ENCODE measurements at regions not wholly inside any gene's neighbourhood (a gene's known extent, or its start where the extent isn't known, plus 50 kb on each side); places are given as distances from the start of the nearest gene placed in this dataset.
A peak's percentile ranks its signal among the peaks of the same experiment; 100 is the strongest.

- no peak overlapping the region for H3K27ac Mint-ChIP-seq
- H3K36me3 ChIP-seq (ENCODE audit: insufficient read depth, low read length) = no peaks in the 10 kb centered on the region
- H3K4me1 Mint-ChIP-seq = peaks cover 5 to 11% (median 8%) of the 10 kb centered on the region in 4 donors
- H3K4me3 ChIP-seq (ENCODE audit: low read length in 2 of 2) = no peak overlapping the region
- H3K9me3 ChIP-seq (ENCODE audit: control insufficient read depth in 1 of 2, low read length in 2 of 2) = no peaks in the 10 kb centered on the region
- no peaks in the 10 kb centered on the region for H3K4me1 ChIP-seq (ENCODE audit: insufficient read depth, low read length)
- H3K36me3 Mint-ChIP-seq = no peaks in the 10 kb centered on the region
- no peak overlapping the region for H3K4me3 Mint-ChIP-seq
- peaks cover 0 to 11% (median 2%) of the 10 kb centered on the region in 8 donors for H3K9me3 Mint-ChIP-seq
- peak in 3 of 5 donors; percentile 1 to 8 (median 2) for DNase-seq
- ChIA-PET CTCF (ENCODE audit: partially characterized antibody) (no interaction called here), POLR2A (ENCODE audit: partially characterized antibody) (no interaction called here)
- H3K27me3 Mint-ChIP-seq = no peaks in the 10 kb centered on the region
- intact Hi-C loops (cut with micrococcal nuclease) = no loop called here
- H3K27me3 ChIP-seq (ENCODE audit: insufficient read depth, low read length) = no peaks in the 10 kb centered on the region
- H3K27ac ChIP-seq (ENCODE audit: low read depth, low read length) = no peak overlapping the region
Measured at GRCh38 chr2:160803881-160804280, 310.3 kb upstream of the RBMS1 start.

DNA sequence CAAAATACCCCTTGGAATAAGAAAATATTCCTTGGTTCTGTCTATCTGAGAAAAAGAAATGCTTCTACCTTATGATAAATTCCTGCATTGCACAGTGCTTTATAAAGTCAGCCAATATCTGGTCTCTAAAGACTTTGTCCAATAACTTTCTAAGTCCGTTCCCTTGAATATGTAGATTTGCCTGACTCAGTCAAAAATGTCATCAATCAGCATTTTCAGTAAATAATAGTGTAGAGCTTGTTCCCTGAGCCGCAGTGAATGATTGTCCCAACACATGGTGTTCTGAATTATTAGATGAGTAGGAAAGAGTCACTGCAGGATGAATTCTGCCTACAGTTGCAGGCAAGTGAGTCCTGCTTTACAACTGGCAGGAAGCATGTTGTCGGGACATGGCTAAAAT is 316.8 kb upstream of the RBMS1 start:
- H3K36me3 Mint-ChIP-seq = no peaks in the 10 kb centered on the region
- peaks cover 0 to 10% (median under 1%) of the 10 kb centered on the region in 8 donors for H3K9me3 Mint-ChIP-seq
- intact Hi-C loops (cut with micrococcal nuclease) = no loop called here

DNA sequence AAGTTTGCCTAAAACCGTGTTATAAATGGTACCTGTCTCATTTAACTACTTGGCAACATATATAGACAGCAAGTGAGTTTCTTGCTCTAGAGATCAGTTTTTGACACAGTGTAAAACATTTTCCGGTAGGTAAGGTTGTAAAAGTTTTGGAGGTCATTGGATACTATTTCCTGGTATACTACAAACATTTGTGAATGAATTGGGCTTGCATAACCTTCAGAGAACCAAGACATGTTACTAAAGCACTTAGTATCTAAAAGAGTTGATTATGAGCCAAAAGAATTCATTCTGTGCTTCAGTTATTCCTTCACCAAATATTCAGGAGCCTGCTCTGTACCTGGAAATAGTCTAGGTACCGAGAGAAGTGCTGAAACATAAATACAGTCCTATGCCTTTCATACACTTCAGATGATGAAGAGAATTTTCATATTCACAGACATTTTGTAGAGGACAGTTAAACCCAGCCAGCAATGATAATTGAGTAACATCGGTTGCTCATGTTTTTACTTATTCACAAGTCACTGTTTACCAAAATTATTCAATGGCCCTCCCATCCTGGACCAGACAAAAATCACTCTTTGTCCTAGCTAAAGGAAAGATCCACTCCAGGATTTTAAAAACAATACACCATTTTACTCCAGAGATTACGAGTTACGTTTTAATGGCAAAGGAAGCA is 319.4 kb upstream of the RBMS1 start:
- Mint-ChIP-seq H3K27me3 (peaks cover 0 to 3% of the 10 kb centered on the region in 2 donors), H3K9me3 (no peaks in the 10 kb centered on the region), H3K4me1 (peaks cover 0 to 5% (median 1%) of the 10 kb centered on the region in 4 donors), H3K4me3 (no peak overlapping the region), H3K36me3 (no peaks in the 10 kb centered on the region), H3K27ac (no peak overlapping the region)
- H3K9me3 ChIP-seq (ENCODE audit: control insufficient read depth in 1 of 2, low read length in 2 of 2) = no peaks in the 10 kb centered on the region
- no peak overlapping the region for H3K4me3 ChIP-seq (ENCODE audit: low read length in 2 of 2)
- no peaks in the 10 kb centered on the region for H3K4me1 ChIP-seq (ENCODE audit: insufficient read depth, low read length)
- ChIA-PET POLR2A (ENCODE audit: partially characterized antibody) (no interaction called here), CTCF (ENCODE audit: partially characterized antibody) (no interaction called here)
- no peak for DNase-seq
- H3K27ac ChIP-seq (ENCODE audit: low read depth, low read length) = no peak overlapping the region
- H3K27me3 ChIP-seq (ENCODE audit: insufficient read depth, low read length) = no peaks in the 10 kb centered on the region
- H3K36me3 ChIP-seq (ENCODE audit: insufficient read depth, low read length) = no peaks in the 10 kb centered on the region
- intact Hi-C loops (cut with micrococcal nuclease) = no loop called here

More for the DNA sequence above, 316.8 kb upstream of the RBMS1 start:
- POLR2A ChIA-PET (ENCODE audit: partially characterized antibody) = no interaction called here
- CTCF ChIA-PET (ENCODE audit: partially characterized antibody) = no interaction called here
- DNase-seq = no peak
- Histone ChIP-seq H3K27me3 (ENCODE audit: insufficient read depth, low read length) (no peaks in the 10 kb centered on the region), H3K4me3 (ENCODE audit: low read length in 2 of 2) (no peak overlapping the region), H3K4me1 (ENCODE audit: insufficient read depth, low read length) (no peaks in the 10 kb centered on the region), H3K36me3 (ENCODE audit: insufficient read depth, low read length) (no peaks in the 10 kb centered on the region), H3K9me3 (ENCODE audit: control insufficient read depth in 1 of 2, low read length in 2 of 2) (no peaks in the 10 kb centered on the region), H3K27ac (ENCODE audit: low read depth, low read length) (no peak overlapping the region)
- Mint-ChIP-seq H3K4me3 (no peak overlapping the region), H3K27ac (no peak overlapping the region), H3K27me3 (peaks cover 0 to 3% of the 10 kb centered on the region in 2 donors), H3K4me1 (peaks cover 0 to 5% (median 1%) of the 10 kb centered on the region in 4 donors)

- CTCF ChIA-PET (ENCODE audit: partially characterized antibody) = no interaction called here
- no peak overlapping the region for H3K4me3 Mint-ChIP-seq
Measured at GRCh38 chr2:160813506-160813858, 319.9 kb upstream of the RBMS1 start.

GRCh38 chr2:160816916-160817499 is 323.4 kb upstream of the RBMS1 start:
- Histone ChIP-seq H3K4me1 (ENCODE audit: insufficient read depth, low read length) (no peaks in the 10 kb centered on the region), H3K27ac (ENCODE audit: low read depth, low read length) (no peak overlapping the region), H3K4me3 (ENCODE audit: low read length in 2 of 2) (no peak overlapping the region), H3K27me3 (ENCODE audit: insufficient read depth, low read length) (no peaks in the 10 kb centered on the region), H3K9me3 (ENCODE audit: control insufficient read depth in 1 of 2, low read length in 2 of 2) (no peaks in the 10 kb centered on the region), H3K36me3 (ENCODE audit: insufficient read depth, low read length) (no peaks in the 10 kb centered on the region)
- H3K27ac Mint-ChIP-seq = no peak overlapping the region
- no peak for DNase-seq
- H3K4me3 Mint-ChIP-seq = no peak overlapping the region
- intact Hi-C loops (cut with micrococcal nuclease) = no loop called here
- peaks cover 0 to 10% (median under 1%) of the 10 kb centered on the region in 8 donors for H3K9me3 Mint-ChIP-seq
- H3K36me3 Mint-ChIP-seq = no peaks in the 10 kb centered on the region
- no peaks in the 10 kb centered on the region for H3K4me1 Mint-ChIP-seq
- H3K27me3 Mint-ChIP-seq = peaks cover 0 to 3% of the 10 kb centered on the region in 2 donors
- CTCF ChIA-PET (ENCODE audit: partially characterized antibody) = no interaction called here
- POLR2A ChIA-PET (ENCODE audit: partially characterized antibody) = no interaction called here

More at GRCh38 chr2:160813506-160813858, 319.9 kb upstream of the RBMS1 start:
- Histone ChIP-seq H3K27ac (ENCODE audit: low read depth, low read length) (no peak overlapping the region), H3K36me3 (ENCODE audit: insufficient read depth, low read length) (no peaks in the 10 kb centered on the region), H3K9me3 (ENCODE audit: control insufficient read depth in 1 of 2, low read length in 2 of 2) (no peaks in the 10 kb centered on the region), H3K4me1 (ENCODE audit: insufficient read depth, low read length) (no peaks in the 10 kb centered on the region), H3K27me3 (ENCODE audit: insufficient read depth, low read length) (no peaks in the 10 kb centered on the region), H3K4me3 (ENCODE audit: low read length in 2 of 2) (no peak overlapping the region)
- peaks cover 0 to under 1% (median 0%) of the 10 kb centered on the region in 8 donors for H3K9me3 Mint-ChIP-seq
- no peaks in the 10 kb centered on the region for H3K36me3 Mint-ChIP-seq
- no peak for DNase-seq
- H3K27me3 Mint-ChIP-seq = peaks cover 0 to 3% of the 10 kb centered on the region in 2 donors
- peaks cover 0 to 5% (median 1%) of the 10 kb centered on the region in 4 donors for H3K4me1 Mint-ChIP-seq
- no peak overlapping the region for H3K27ac Mint-ChIP-seq
- intact Hi-C loops (cut with micrococcal nuclease) = no loop called here
- POLR2A ChIA-PET (ENCODE audit: partially characterized antibody) = no interaction called here

DNA sequence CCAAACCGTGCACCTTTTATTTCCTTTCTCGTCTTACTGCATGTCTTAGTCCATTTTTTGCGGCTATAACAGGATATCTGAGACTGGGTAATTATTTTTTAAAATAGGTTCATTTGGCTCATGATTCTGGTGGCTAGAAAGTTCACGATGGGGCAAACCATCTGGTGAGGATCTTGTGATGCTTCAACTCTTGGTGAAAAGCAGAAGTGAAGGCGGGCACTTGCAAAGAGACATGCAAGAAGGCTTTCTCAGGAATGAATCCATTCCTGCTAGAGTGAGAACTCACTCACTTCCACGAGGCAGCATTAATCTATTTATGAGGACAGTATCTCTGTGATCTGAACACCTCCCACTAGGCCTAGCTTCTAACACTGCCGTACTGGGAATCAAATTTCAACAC is 327.1 kb upstream of the RBMS1 start:
- Mint-ChIP-seq H3K9me3 (peaks cover 7 to 37% (median 27%) of the 10 kb centered on the region in 8 donors), H3K4me3 (no peak overlapping the region), H3K4me1 (no peaks in the 10 kb centered on the region), H3K36me3 (peaks cover 0 to 7% of the 10 kb centered on the region in 2 donors), H3K27me3 (peaks cover 0 to 2% of the 10 kb centered on the region in 2 donors), H3K27ac (no peak overlapping the region)
- CTCF ChIA-PET (ENCODE audit: partially characterized antibody) = no interaction called here
- POLR2A ChIA-PET (ENCODE audit: partially characterized antibody) = no interaction called here
- Histone ChIP-seq H3K4me1 (ENCODE audit: insufficient read depth, low read length) (no peaks in the 10 kb centered on the region), H3K27me3 (ENCODE audit: insufficient read depth, low read length) (no peaks in the 10 kb centered on the region), H3K36me3 (ENCODE audit: insufficient read depth, low read length) (no peaks in the 10 kb centered on the region), H3K27ac (ENCODE audit: low read depth, low read length) (no peak overlapping the region), H3K4me3 (ENCODE audit: low read length in 2 of 2) (no peak overlapping the region), H3K9me3 (ENCODE audit: control insufficient read depth in 1 of 2, low read length in 2 of 2) (peaks cover 1 to 4% of the 10 kb centered on the region in 2 donors)
- intact Hi-C loops (cut with micrococcal nuclease) = no loop called here
- DNase-seq = no peak

DNA sequence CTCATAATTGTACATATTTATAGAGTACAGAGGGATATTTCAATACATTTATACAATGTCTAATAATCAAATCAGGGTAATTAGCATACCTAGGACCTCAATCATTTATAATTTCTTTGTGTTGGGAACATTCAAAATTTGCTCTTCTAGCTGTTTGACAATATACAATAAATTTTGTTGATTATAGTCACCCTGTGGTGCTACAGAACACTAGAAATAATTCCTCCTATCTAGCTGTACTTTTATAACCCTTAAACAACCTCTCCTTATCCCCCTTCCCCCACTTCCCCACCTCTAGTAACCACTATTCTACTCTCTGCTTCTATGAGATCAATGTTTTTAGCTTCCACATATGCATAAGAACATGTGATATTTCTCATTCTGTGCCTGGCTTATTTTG is 328.4 kb upstream of the RBMS1 start:
- Histone ChIP-seq H3K36me3 (ENCODE audit: insufficient read depth, low read length) (no peaks in the 10 kb centered on the region), H3K9me3 (ENCODE audit: control insufficient read depth in 1 of 2, low read length in 2 of 2) (peaks cover 4 to 9% of the 10 kb centered on the region in 2 donors), H3K4me1 (ENCODE audit: insufficient read depth, low read length) (no peaks in the 10 kb centered on the region), H3K27ac (ENCODE audit: low read depth, low read length) (no peak overlapping the region), H3K4me3 (ENCODE audit: low read length in 2 of 2) (no peak overlapping the region), H3K27me3 (ENCODE audit: insufficient read depth, low read length) (no peaks in the 10 kb centered on the region)
- Mint-ChIP-seq H3K36me3 (peaks cover 0 to 7% of the 10 kb centered on the region in 2 donors), H3K27me3 (peaks cover 0 to 2% of the 10 kb centered on the region in 2 donors), H3K27ac (no peak overlapping the region), H3K4me1 (no peaks in the 10 kb centered on the region), H3K4me3 (no peak overlapping the region), H3K9me3 (peaks cover 7 to 43% (median 34%) of the 10 kb centered on the region in 8 donors)
- ChIA-PET CTCF (ENCODE audit: partially characterized antibody) (no interaction called here), POLR2A (ENCODE audit: partially characterized antibody) (no interaction called here)
- intact Hi-C loops (cut with micrococcal nuclease) = no loop called here
- DNase-seq = no peak

Data from CD4-positive, alpha-beta memory T cell (primary cell).